Liver (tissue), 3 donors: ENCODE measurements at regions not wholly inside any gene's neighbourhood (a gene's known extent, or its start where the extent isn't known, plus 50 kb on each side); places are given as distances from the start of the nearest gene placed in this dataset.

Source experiments
- CTCF ChIP-seq: fragments of 150-350 bp; IDR thresholded peaks from 2 replicates; pipeline ENCODE4 v1.5.1; 2017; ENCODE audit warnings: improper control_type of control experiment, low read depth, low read length; ENCODE audit not compliant: missing input control
- EGR1 ChIP-seq, 2 donors: IDR thresholded peaks; 2 replicates each; pipeline ENCODE4 v1.6.1; 2016 to 2018; ENCODE audit warnings: antibody characterized with exemption in 2 of 2, low read depth in 2 of 2
- FOXA2 ChIP-seq: IDR thresholded peaks from 2 replicates; pipeline ENCODE4 v1.6.1; 2016; ENCODE audit warnings: antibody characterized with exemption
- JUND ChIP-seq, 2 donors: IDR thresholded peaks; 2 replicates each; pipeline ENCODE4 v1.6.1; 2016; ENCODE audit warnings: antibody characterized with exemption in 2 of 2
- MAX ChIP-seq: IDR thresholded peaks from 2 replicates; pipeline ENCODE4 v1.6.1; 2016; ENCODE audit warnings: antibody characterized with exemption
- NR2F2 ChIP-seq: IDR thresholded peaks from 2 replicates; pipeline ENCODE4 v1.6.1; 2016; ENCODE audit warnings: antibody characterized with exemption
- RAD21 ChIP-seq, 2 donors: IDR thresholded peaks; 2 replicates each; pipeline ENCODE4 v1.6.1; 2016; ENCODE audit warnings: antibody characterized with exemption in 2 of 2, mild to moderate bottlenecking in 2 of 2
- REST ChIP-seq: IDR thresholded peaks from 2 replicates; pipeline ENCODE4 v1.6.1; 2016; ENCODE audit warnings: antibody characterized with exemption, mild to moderate bottlenecking
- SP1 ChIP-seq: IDR thresholded peaks from 2 replicates; pipeline ENCODE4 v1.6.1; 2018; ENCODE audit warnings: antibody characterized with exemption, mild to moderate bottlenecking
- YY1 ChIP-seq: IDR thresholded peaks from 2 replicates; pipeline ENCODE4 v1.6.1; 2016; ENCODE audit warnings: antibody characterized with exemption, mild to moderate bottlenecking
- ZBTB33 ChIP-seq: IDR thresholded peaks from 2 replicates; pipeline ENCODE4 v1.6.1; 2016; ENCODE audit warnings: antibody characterized with exemption
- donor health status: healthy.
- donor health status: healthy.

- no peak for TF ChIP-seq CTCF
- TF ChIP-seq RAD21 (IDR thresholded peaks at IDR 0.05), result no peak
- TF ChIP-seq REST, result no peak
- TF ChIP-seq ZBTB33, result no peak
- TF ChIP-seq SP1, result no peak
- TF ChIP-seq MAX, result no peak
- no peak for TF ChIP-seq FOXA2
- TF ChIP-seq JUND (IDR thresholded peaks at IDR 0.05), result no peak
- TF ChIP-seq EGR1 (IDR thresholded peaks at IDR 0.05; ENCODE audit: low read depth in 2 of 2), result no peak
- no peak for TF ChIP-seq NR2F2
- TF ChIP-seq YY1, result no peak
Observed at GRCh38 chr13:73138276-73138637, 79.5 kb downstream of the KLF5 start.
